ENCODE measurements at regions not wholly inside any gene's neighbourhood (a gene's known extent, or its start where the extent isn't known, plus 50 kb on each side); places are given as distances from the start of the nearest gene placed in this dataset.

DNA sequence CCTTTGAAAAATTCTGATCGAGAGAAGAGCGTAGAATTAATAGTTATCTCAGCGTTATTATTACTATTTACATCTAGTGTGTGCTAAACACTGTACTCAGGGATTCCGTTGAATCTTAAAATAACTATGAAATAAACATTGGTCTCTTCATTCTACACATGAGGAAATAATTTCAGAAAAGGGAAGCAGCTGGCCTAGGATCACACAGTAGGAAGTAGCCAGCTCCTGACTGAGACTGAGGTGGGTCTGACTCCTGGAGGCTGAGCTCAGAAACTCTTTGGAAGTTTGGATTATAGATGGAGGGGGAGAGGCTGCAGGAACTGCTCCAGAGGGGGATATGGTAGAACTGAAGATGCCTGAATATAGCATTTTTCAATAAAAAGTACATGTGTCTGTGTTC lies 183.9 kb upstream of the WDR11 start:
- H3K4me1 ChIP-seq = no peaks in the 10 kb centered on the region
- no peak overlapping the region for H3K27ac ChIP-seq
- no peak overlapping the region for H3K4me3 ChIP-seq
- no peak for DNase-seq
- intact Hi-C loops (cut with DNase I) = no loop called here
- H3K27me3 ChIP-seq = no peaks in the 10 kb centered on the region
- no peaks in the 10 kb centered on the region for H3K36me3 ChIP-seq
- no peak for TF ChIP-seq CTCF (IDR thresholded peaks at IDR 0.05)
- H3K9me3 ChIP-seq = no peaks in the 10 kb centered on the region
- no peak overlapping the region for H3K9ac ChIP-seq (ENCODE audit: low read depth in 2 of 2, low read length in 2 of 2)

DNA sequence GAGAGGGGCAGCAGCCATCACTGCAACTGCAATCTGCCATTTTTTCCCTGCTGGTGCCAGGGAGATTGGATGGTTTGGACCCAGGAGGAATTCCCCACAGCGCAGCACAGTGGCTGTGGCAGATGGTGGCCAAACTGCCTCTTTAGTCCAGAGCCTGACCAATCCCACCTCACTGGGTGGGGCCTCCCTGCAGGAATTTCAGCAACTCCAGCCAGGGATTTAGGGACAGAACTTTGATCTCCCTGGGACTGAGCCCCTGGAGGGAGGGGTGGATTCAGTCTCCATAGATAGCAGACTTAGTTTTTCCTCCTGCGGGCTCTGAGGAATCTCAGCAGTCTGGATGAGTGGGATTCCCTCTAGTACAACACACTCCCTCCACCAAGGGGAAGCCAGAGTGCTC lies 179.7 kb upstream of the WDR11 start:
- Histone ChIP-seq H3K4me3 (no peak overlapping the region), H3K9me3 (no peaks in the 10 kb centered on the region), H3K9ac (ENCODE audit: low read depth in 2 of 2, low read length in 2 of 2) (no peak overlapping the region), H3K27ac (no peak overlapping the region), H3K27me3 (no peaks in the 10 kb centered on the region), H3K36me3 (no peaks in the 10 kb centered on the region), H3K4me1 (no peaks in the 10 kb centered on the region)
- intact Hi-C loops (cut with DNase I) = no loop called here
- no peak for TF ChIP-seq CTCF (IDR thresholded peaks at IDR 0.05)
- DNase-seq = no peak

DNA sequence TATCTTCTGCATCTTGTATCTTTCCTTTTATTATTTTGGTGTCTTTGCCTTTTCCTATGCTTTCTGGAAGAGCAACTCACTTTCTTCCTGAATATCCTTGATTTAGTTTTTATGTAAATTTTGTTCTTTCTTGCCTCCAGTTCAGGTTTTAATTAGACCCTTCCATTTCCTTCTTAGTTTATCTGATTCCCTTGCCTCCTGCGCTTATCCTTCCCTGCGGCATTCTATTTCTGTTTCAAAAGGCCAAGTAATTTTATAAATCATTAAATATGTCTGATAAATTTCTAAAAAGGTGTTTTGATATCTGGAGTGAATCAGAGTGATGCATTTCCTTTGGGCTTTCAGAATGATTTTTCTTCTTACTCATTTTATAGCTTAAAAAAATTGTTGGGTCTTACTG lies 167.7 kb upstream of the WDR11 start:
- TF ChIP-seq CTCF (IDR thresholded peaks at IDR 0.05) = no peak
- intact Hi-C loops (cut with DNase I) = no loop called here
- no peak overlapping the region for H3K4me3 ChIP-seq

DNA sequence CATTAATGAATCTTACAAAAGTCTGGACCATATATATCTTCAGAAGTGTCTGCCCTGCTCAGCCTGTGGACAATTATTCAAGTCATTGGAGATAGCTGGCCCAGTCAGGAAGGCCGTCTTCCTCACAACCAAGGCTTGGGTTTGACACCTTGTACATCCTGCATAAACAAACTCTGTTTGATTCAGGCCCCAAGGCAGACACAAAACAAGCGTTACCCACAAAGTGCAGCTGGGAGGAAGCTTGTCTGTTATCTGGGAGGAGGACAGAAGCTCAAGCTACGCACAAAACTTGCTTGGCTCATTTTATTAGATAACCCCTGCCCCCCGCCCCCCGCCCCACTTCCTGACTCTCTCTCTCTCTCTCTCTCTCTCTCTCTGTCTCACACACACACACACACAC lies 166.9 kb upstream of the WDR11 start:
- H3K27me3 ChIP-seq = no peaks in the 10 kb centered on the region
- H3K4me3 ChIP-seq = no peak overlapping the region
- DNase-seq = no peak
- no peak for TF ChIP-seq CTCF (IDR thresholded peaks at IDR 0.05)
- no peak overlapping the region for H3K9ac ChIP-seq (ENCODE audit: low read depth in 2 of 2, low read length in 2 of 2)
- H3K4me1 ChIP-seq = no peaks in the 10 kb centered on the region
- no peaks in the 10 kb centered on the region for H3K36me3 ChIP-seq
- H3K27ac ChIP-seq = no peak overlapping the region
- intact Hi-C loops (cut with DNase I) = no loop called here
- no peaks in the 10 kb centered on the region for H3K9me3 ChIP-seq

More for the DNA sequence above, 167.7 kb upstream of the WDR11 start:
- H3K9ac ChIP-seq (ENCODE audit: low read depth in 2 of 2, low read length in 2 of 2) = no peak overlapping the region
- no peak overlapping the region for H3K27ac ChIP-seq
- no peaks in the 10 kb centered on the region for H3K9me3 ChIP-seq
- DNase-seq = no peak
- no peaks in the 10 kb centered on the region for H3K27me3 ChIP-seq
- H3K4me1 ChIP-seq = no peaks in the 10 kb centered on the region
- H3K36me3 ChIP-seq = no peaks in the 10 kb centered on the region

GRCh38 chr10:120685136-120685535 lies 166.0 kb upstream of the WDR11 start:
- intact Hi-C loops (cut with DNase I) = no loop called here
- DNase-seq = no peak
- H3K4me3 ChIP-seq = no peak overlapping the region
- H3K9ac ChIP-seq (ENCODE audit: low read depth in 2 of 2, low read length in 2 of 2) = no peak overlapping the region
- no peaks in the 10 kb centered on the region for H3K9me3 ChIP-seq
- no peak for TF ChIP-seq CTCF (IDR thresholded peaks at IDR 0.05)
- no peaks in the 10 kb centered on the region for H3K27me3 ChIP-seq
- no peak overlapping the region for H3K27ac ChIP-seq
- H3K4me1 ChIP-seq = no peaks in the 10 kb centered on the region
- H3K36me3 ChIP-seq = no peaks in the 10 kb centered on the region

- H3K9me3 ChIP-seq = no peaks in the 10 kb centered on the region
- no peak overlapping the region for H3K9ac ChIP-seq (ENCODE audit: low read depth in 2 of 2, low read length in 2 of 2)
- H3K4me1 ChIP-seq = no peaks in the 10 kb centered on the region
- no peaks in the 10 kb centered on the region for H3K27me3 ChIP-seq
- no peak overlapping the region for H3K27ac ChIP-seq
- no peak for TF ChIP-seq CTCF (IDR thresholded peaks at IDR 0.05)
- intact Hi-C loops (cut with DNase I) = no loop called here
- H3K36me3 ChIP-seq = no peaks in the 10 kb centered on the region
- H3K4me3 ChIP-seq = no peak overlapping the region
- DNase-seq = no peak
Observed at GRCh38 chr10:120688928-120689327, 162.2 kb upstream of the WDR11 start.

All from colonic mucosa (tissue), 4 donors.